Osteoblast (primary cell): ENCODE measurements at regions not wholly inside any gene's neighbourhood (a gene's known extent, or its start where the extent isn't known, plus 50 kb on each side); places are given as distances from the start of the nearest gene placed in this dataset.

Experiments used
- DNase-seq: peaks from one replicate; pipeline ENCODE4 v3.0.0; 2011; ENCODE audit warnings: low spot score, mixed read lengths; ENCODE audit not compliant: insufficient read length; ENCODE audit errors: missing footprints
- H2AFZ ChIP-seq: 2 replicates; pipeline ENCODE4 v1.6.0; 2011; ENCODE audit warnings: mild to moderate bottlenecking, low read length
- H3K27ac ChIP-seq: 2 replicates; pipeline ENCODE4 v1.5.1; 2011; ENCODE audit warnings: mild to moderate bottlenecking, low read depth, low read length, moderate library complexity
- H3K27me3 ChIP-seq: 2 replicates; pipeline ENCODE4 v1.6.0; 2012; ENCODE audit warnings: mild to moderate bottlenecking, control low read depth, inconsistent platforms, low read length, moderate library complexity; ENCODE audit not compliant: insufficient read depth
- H3K36me3 ChIP-seq: 2 replicates; pipeline ENCODE4 v1.5.1; 2011; ENCODE audit warnings: mild to moderate bottlenecking, low read length, control low read depth, moderate library complexity; ENCODE audit not compliant: insufficient read depth
- H3K4me1 ChIP-seq: 2 replicates; pipeline ENCODE4 v1.5.1; 2011; ENCODE audit warnings: mild to moderate bottlenecking, low read length, control low read depth, moderate library complexity; ENCODE audit not compliant: insufficient read depth
- H3K4me2 ChIP-seq: 2 replicates; pipeline ENCODE4 v1.6.0; 2011; ENCODE audit warnings: mild to moderate bottlenecking, low read length; ENCODE audit not compliant: insufficient read depth
- H3K4me3 ChIP-seq: fragments of 200-600 bp; sonication (generic); 3 replicates; pipeline ENCODE4 v1.5.1; 2012; ENCODE audit warnings: mild to moderate bottlenecking, low read length, inconsistent platforms; ENCODE audit not compliant: insufficient read depth
- H3K79me2 ChIP-seq: 2 replicates; pipeline ENCODE4 v1.6.0; 2012; ENCODE audit warnings: mild to moderate bottlenecking, low read length, control low read depth, inconsistent platforms; ENCODE audit not compliant: insufficient read depth
- H3K9me3 ChIP-seq: 2 replicates; pipeline ENCODE4 v1.5.1; 2011; ENCODE audit warnings: low read depth, low read length, control low read depth
- H4K20me1 ChIP-seq: 2 replicates; pipeline ENCODE4 v1.6.0; 2012; ENCODE audit warnings: mild to moderate bottlenecking, low read length, control low read depth; ENCODE audit not compliant: insufficient read depth
- TF ChIP-seq, protein P1 (sequence below): IDR thresholded peaks from 2 replicates; pipeline ENCODE4 v1.5.1; 2011; ENCODE audit warnings: mild to moderate bottlenecking, low read depth, low read length, moderate library complexity; ENCODE audit errors: extremely low read depth

DNA sequence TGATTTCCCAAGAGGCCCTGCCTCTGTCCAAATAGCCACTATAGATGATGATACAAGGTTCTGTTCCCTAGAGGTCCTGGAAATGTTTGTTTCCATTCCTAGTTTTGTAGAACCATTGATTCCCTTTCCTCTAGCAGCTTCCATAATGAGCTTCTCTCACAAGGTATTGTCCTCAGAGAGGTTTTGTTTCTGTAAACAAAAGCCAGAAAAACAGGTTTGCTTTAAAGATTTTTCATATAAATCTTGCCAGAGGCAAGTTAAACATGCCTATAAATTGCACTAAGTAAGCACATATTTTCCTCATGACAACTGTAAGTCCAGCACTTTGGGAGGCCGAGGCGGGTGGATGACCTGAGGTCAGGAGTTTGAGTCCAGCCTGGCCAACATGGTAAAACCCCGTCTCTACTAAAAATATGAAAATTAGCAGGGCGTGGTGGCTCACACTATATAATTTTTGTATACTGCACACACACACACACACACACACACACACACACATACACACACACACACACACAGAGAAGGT lies 1787.7 kb downstream of the EFNA5 start:
- H3K79me2 ChIP-seq: no peaks in the 10 kb centered on the region
- H3K27me3 ChIP-seq: no peaks in the 10 kb centered on the region
- no peaks in the 10 kb centered on the region for H3K36me3 ChIP-seq
- no peak overlapping the region for H2AFZ ChIP-seq
- H3K4me3 ChIP-seq: no peak overlapping the region
- no peaks in the 10 kb centered on the region for H3K9me3 ChIP-seq
- H3K27ac ChIP-seq: no peak overlapping the region
- H3K4me2 ChIP-seq: no peak overlapping the region
- H4K20me1 ChIP-seq: no peaks in the 10 kb centered on the region
- DNase-seq: no peak
- no peaks in the 10 kb centered on the region for H3K4me1 ChIP-seq
- TF ChIP-seq, protein P1, sequence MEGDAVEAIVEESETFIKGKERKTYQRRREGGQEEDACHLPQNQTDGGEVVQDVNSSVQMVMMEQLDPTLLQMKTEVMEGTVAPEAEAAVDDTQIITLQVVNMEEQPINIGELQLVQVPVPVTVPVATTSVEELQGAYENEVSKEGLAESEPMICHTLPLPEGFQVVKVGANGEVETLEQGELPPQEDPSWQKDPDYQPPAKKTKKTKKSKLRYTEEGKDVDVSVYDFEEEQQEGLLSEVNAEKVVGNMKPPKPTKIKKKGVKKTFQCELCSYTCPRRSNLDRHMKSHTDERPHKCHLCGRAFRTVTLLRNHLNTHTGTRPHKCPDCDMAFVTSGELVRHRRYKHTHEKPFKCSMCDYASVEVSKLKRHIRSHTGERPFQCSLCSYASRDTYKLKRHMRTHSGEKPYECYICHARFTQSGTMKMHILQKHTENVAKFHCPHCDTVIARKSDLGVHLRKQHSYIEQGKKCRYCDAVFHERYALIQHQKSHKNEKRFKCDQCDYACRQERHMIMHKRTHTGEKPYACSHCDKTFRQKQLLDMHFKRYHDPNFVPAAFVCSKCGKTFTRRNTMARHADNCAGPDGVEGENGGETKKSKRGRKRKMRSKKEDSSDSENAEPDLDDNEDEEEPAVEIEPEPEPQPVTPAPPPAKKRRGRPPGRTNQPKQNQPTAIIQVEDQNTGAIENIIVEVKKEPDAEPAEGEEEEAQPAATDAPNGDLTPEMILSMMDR: no peak

- Histone ChIP-seq H2AFZ (no peak overlapping the region), H3K4me3 (no peak overlapping the region), H3K27ac (no peak overlapping the region), H3K9me3 (no peaks in the 10 kb centered on the region), H3K36me3 (no peaks in the 10 kb centered on the region), H3K79me2 (no peaks in the 10 kb centered on the region), H3K4me1 (no peaks in the 10 kb centered on the region), H3K27me3 (no peaks in the 10 kb centered on the region), H4K20me1 (no peaks in the 10 kb centered on the region), H3K4me2 (no peak overlapping the region)
- TF ChIP-seq, protein P1: no peak
- no peak for DNase-seq
Measured at GRCh38 chr5:105878402-105878801, 1792.3 kb downstream of the EFNA5 start.

DNA sequence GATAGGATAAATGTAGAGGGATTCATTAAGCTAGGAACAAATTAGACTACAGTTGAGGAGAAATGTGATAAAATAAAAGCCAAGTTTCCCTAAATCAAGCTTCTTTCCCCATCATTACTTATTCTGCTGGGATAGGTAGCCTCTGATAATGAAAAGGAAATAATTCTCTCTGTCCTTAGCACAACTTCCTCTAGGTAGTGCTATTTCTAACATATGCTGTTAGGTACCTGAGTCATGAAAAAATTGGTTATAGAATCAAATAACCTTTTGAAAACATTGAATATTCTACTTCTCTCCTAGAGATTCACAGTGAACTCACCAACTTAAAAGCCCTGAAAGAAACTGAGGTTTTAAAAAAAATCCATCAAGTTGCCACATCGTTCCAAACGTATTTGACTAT lies 1793.1 kb downstream of the EFNA5 start:
- H3K4me1 ChIP-seq: no peaks in the 10 kb centered on the region
- no peak for DNase-seq
- no peaks in the 10 kb centered on the region for H3K27me3 ChIP-seq
- no peaks in the 10 kb centered on the region for H4K20me1 ChIP-seq
- TF ChIP-seq, protein P1: no peak
- no peaks in the 10 kb centered on the region for H3K9me3 ChIP-seq
- no peaks in the 10 kb centered on the region for H3K36me3 ChIP-seq
- no peak overlapping the region for H3K27ac ChIP-seq
- H2AFZ ChIP-seq: no peak overlapping the region
- no peak overlapping the region for H3K4me2 ChIP-seq
- H3K4me3 ChIP-seq: no peak overlapping the region
- H3K79me2 ChIP-seq: no peaks in the 10 kb centered on the region

- Histone ChIP-seq H3K4me1 (no peaks in the 10 kb centered on the region), H3K9me3 (no peaks in the 10 kb centered on the region), H3K4me2 (no peak overlapping the region), H3K4me3 (no peak overlapping the region), H4K20me1 (no peaks in the 10 kb centered on the region), H3K27me3 (no peaks in the 10 kb centered on the region), H2AFZ (no peak overlapping the region), H3K36me3 (no peaks in the 10 kb centered on the region), H3K27ac (no peak overlapping the region), H3K79me2 (no peaks in the 10 kb centered on the region)
- TF ChIP-seq, protein P1: no peak
- no peak for DNase-seq
Measured at GRCh38 chr5:105874316-105874715, 1796.4 kb downstream of the EFNA5 start.
